NCI-H748 treated with DMSO at 0.1 percent for 48 hours (cell line): ENCODE measurements at regions not wholly inside any gene's neighbourhood (a gene's known extent, or its start where the extent isn't known, plus 50 kb on each side); places are given as distances from the start of the nearest gene placed in this dataset.
A peak's percentile ranks its signal among the peaks of the same experiment; 100 is the strongest.
"Not testable (repeated sequence)": the region's sequence is repeated elsewhere in the genome, so short reads cannot be mapped to it uniquely, and the experiment has no call there.

ENCODE experiments used
- DNase-seq: peaks from one replicate; lab custom pipeline; 2025; lab: John Stamatoyannopoulos, UW

DNA sequence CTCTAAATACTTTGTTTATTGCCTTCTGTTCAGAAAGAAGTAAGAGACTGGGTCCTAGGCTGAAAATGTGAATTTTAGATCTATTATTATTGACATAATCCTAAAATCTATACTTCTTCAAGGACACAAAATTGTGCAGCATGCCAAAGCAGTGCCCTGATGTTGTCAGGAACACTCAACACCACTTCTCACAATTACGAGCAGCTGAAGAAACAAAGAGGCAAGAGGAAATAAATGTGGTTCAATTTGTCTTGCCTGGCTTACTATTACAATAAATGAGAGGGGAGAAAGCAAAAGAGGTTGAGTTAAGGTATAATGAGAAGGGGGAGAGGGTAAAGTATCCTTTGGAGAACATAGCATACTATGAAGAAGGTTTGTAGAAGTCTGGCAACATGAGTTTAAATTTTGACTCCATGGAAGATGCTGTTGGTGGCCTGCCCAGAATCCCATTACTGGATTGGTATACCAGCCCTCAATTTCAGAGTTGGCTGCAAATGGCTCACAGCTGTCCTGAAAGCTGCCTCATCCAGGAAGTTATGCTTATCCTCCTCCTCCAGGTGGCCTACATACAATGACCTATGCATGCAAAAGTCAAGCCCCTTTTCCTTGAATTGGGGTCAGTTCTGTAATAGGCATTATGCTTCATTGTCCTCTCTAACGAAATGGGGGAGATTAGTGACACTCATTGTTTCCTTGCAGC is 274.6 kb upstream of the SMIM30 start:
- DNase-seq = no peak

DNA sequence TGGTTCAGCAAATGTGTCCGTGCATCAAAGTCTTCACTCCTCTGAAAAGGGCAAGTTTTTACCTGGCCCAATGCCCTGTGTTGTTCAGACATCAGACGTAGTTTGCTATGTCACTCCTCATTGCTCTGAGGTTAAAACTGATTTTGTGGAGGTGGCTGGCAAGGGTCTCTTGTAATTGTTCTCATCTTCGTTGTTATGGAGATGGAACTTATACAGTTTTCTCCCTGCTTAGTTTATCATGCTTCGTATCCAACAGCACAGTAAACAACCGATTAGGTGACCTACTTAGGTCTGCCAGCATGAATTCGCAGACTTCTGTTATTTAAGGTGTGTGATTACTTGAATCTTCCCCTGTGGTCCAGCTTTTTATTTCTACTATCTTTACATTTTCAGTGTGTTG is 274.1 kb upstream of the SMIM30 start:
- DNase-seq = no peak

DNA sequence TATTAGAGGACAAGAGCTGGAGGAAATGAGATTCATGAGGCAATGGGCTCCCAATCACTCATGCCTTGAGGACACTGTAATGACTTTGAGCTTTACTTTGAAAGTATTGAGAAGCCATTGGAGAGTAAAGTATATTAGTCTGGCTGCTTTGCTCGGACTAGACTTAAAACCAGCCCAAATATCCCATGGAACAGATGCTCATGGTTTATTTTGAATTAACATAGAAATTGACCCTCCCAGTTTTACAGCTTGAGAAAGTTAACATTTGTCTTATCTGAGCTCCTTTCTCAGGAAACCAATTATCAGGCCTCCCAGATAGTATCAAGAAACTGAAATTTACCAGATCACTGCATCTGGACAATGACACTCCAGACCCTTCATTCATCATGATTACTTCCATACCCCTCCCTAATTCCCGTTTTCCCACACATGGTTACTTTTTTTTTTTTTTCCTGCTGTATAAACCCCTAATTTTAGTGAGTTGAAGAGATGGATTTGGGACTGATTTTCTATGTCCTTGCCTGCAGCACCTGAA is 270.8 kb upstream of the SMIM30 start:
- no peak for DNase-seq

DNA sequence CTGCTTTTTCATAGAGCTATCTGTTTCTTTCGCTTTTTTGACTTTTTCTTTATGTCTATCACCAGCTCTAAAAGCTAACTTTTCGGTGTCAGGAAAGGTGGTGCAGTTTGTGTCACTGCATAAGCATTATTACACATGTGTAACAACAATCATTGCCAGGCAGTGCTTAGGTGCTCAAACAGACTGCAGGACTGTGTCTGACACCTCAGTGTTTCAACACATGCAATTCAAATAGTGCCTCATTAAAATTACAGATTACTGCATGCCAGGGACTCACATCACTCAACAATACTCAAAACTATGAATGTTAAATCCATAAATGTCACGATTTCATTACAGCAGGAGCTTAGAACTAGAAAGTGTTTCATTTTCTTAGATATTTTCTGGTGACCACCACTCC is 265.3 kb upstream of the SMIM30 start:
- no peak for DNase-seq

DNA sequence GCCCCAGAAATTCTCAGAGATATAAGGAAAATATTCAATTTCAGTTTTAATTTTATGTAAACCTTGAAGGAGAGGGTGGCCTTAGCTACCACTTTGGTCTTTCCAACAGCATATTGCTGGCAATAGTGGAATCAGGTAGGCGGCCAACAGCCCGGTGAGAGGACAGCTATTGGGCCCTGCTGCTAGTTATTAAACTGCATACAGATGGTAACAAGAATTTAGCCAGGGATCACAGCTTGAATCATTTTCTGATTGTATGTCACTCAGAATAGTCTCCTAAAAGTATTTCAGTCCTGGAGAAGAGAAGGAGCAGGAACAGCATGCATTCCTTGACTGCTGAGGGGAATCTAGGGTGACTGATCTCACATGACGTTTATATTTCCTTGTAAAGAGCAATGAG is 261.4 kb upstream of the SMIM30 start:
- DNase-seq = no peak

DNA sequence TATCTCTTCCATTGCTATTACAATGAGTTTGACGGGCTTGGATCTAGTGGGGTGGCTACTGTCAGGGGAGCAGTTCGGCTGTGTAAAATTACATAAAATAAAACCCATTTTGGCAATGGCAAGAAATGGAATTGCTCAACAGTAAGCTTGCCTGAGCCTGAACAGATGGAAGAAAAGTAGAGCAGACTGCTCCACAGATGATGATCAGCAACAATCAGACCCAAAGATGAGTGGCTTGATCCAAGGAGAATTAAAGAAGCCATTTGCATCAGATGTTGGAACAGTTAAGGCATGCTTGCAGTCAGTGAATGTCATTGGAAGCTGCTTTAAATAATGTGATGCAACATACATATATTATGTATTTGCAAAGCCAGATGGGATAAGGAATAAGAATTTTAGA is 256.6 kb upstream of the SMIM30 start:
- no peak for DNase-seq

DNA sequence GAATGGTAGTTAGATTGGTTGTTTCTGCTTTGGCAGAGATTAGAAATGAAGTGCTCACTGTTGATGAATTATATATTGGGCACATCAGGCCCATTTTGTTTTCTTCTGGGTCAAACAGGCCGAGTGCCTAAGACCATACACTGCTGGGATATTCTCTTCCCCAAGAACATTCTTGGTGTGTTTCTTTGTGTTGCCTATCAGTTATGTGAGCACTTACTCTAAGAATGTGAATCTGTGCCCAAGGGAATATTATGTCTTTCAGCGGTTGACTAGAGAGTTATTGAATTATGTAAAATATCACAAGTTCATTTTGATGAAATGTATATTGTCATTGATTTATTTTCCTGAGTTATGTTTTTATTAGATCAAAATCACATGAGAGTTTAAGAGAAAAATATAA is 255.5 kb upstream of the SMIM30 start:
- DNase-seq = no peak

DNA sequence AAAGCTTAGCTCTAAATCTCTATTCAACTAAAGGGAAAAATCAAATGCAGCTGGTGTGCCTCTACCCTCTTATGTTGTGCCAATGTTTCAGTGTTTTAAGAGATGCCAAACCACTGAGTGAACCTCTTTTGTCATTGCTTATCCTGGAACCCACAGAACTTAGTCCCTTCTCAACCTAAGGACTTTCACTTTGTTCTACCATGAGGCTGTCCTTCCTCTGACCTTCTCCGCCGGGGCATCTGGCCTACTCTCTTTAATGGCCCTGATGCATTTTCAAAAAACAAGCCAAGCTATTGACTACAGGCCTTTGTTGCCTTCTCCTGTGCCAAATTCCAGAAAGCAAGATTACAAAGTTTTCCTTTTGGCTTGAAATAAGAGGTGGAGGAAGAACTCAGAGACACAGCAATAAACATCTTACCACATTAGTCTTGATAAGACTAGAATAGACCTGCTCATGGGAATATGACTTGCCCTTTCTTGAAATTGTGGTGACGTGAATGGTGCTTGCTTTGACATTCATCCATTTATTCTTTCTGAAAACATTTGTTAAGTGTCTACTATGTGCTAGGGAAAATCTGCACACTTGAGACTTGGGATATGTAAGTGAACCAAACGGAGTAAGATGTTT is 253.2 kb upstream of the SMIM30 start:
- DNase-seq = no peak

DNA sequence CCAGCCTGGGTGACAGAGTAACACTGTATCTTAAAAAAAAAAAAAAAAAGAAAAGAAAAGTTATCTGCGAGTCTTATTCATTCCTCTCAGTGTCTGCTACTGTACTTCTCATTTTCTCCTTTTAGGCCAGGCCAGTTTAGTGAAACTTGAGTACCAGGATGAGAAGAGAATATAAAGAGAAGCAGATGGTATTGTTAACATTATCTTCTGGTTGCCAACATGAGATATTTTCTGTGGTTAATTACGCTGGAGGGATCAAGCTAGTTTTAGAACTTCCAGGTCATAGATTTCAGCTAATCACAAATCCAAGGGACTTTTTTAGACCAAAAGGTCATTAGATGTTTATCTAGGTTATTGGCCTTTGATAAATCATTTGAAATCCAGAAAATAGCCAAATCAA is 252.6 kb upstream of the SMIM30 start:
- DNase-seq = no peak

DNA sequence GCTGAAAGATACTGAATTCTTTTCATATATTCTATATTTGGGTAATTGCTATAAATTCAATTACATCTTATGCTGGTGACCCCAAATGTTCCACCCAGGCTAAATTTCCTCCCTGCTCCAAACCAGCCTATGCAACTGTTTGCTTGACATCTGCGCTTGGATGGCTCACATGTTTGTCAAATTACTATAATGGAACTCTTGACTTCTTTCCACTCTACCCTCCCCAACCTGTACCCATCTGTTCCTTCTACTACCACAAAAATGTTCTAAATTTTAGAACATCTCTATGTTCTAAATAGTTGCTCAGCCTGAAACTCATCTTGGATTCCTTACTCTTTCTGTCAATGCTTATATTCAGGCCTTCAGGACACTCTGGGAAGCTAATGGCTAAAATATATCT is 249.9 kb upstream of the SMIM30 start:
- DNase-seq = no peak

DNA sequence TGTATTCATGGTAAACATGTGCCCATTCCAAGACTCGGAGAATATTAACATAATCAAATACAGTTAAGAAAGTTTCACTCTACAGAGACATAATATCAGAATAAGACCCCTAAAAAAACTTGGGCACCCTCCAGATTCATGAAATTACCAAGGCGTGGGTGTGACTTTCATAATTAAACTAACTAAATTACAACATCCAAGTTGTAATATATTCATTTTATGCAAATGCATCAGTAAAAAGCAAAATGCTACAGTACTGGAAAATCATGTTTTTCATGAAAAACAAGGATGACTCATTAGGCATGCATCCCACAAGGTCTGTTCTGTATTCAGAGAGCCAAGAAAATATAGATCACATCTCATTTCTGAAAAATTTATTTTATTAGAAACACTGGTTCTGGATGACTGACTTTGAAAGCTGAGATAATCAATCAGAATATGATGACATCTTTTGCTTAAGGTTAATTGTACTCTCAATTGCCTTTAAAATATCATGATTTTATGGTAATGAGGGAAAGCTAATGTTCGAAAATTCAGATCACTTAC is 248.8 kb upstream of the SMIM30 start:
- DNase-seq = no peak

DNA sequence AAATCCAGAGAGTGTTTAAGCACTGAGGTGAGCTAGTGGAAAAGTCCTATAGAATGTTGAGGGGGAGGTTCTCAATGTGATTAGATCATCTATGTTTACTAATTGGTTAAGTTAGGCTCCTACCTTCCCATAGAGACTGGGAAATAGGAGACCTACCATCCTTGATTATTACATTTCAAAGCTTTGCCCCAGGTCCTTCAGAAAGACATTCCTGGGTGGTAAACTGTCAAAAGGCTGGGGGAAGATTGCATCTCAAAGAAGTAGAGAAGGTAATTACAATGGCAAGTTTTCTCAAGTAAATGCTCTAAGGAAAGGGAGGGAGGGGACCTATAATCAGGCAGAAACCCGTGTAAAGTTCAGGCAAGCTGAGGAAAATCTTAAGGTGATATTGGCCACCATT is 247.8 kb upstream of the SMIM30 start:
- no peak for DNase-seq

DNA sequence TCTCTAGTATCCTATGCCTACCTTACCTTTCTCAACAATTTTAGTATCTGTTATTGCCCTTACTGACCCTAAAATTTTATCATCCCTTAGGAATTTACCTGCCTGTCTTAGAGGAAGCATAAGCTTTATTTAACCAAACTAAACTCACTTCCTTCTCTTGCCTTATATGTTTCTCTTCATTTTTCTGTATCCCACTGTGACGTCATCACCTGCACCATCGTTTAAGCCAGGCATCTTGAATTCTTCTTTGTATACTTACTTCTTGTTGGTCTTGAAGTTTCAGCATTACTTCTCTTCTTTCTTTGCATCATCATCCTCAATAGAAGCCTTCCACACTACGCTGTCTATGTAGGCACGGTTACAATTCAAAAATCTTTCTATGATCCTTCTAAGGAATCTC is 231.0 kb upstream of the SMIM30 start:
- DNase-seq = no peak

DNA sequence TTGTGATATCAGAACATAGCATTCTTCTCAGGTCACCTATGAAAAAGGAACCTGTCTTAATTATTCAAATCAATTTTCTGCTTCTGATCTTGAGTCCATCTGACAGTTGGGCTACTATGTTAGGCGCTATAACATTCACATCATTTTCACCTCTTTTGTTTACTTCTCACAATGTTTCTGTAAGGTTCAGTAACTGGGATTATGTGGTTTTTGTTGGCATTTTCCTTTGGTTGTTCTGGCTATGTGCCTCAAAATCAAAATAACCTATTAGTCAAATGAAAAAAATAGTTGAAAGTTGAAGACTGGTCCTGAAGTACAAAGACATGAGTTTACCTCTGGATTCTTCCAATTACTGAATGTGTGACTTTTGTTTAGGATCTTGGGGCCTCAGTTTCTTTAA is 221.3 kb upstream of the SMIM30 start:
- DNase-seq = no peak

DNA sequence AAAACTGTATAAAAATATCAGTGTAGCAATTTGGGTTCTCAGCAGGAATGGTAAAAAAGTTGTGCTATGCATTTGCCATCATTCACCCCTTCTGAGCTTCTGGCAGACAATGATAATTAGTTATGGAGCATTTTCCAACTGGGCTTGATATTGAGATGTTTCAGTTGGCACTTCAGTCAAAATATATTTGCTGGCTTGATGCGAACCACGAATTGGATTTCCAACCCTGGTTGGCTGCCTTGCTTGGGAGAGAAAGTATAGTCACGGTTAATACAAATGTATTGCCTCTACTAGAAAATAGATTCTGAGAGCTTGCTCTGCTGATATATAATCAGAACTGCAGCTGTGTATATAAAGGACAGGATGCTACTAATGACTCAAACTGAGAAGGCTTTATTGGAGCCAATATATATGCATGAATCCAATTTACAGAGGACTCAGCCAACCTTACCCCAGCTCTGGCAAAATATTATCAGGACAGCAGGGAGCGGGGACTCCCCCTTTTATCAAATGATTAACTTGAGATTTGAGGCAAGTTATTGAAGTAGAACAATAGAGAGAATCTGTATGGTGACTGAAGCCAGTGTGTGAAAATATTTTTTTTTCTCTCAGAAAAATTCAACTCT is 219.8 kb upstream of the SMIM30 start:
- peak; percentile 16 for DNase-seq

DNA sequence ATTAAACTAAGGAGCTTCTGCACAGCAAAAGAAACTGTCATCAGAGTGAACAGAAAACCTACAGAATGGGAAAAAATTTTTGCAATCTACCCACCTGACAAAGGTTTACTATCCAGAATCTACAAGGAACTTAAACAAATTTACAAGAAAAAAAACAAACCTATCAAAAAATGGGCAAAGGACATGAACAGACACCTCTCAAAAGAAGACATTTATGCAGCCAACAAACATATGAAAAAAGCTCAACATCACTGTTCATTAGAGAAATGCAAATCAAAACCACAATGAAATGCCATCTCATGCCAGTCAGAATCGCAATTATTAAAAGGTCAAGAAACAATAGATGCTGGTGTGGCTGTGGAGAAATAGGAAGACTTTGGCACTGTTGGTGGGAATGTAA is 218.5 kb upstream of the SMIM30 start:
- not testable (repeated sequence) for DNase-seq

DNA sequence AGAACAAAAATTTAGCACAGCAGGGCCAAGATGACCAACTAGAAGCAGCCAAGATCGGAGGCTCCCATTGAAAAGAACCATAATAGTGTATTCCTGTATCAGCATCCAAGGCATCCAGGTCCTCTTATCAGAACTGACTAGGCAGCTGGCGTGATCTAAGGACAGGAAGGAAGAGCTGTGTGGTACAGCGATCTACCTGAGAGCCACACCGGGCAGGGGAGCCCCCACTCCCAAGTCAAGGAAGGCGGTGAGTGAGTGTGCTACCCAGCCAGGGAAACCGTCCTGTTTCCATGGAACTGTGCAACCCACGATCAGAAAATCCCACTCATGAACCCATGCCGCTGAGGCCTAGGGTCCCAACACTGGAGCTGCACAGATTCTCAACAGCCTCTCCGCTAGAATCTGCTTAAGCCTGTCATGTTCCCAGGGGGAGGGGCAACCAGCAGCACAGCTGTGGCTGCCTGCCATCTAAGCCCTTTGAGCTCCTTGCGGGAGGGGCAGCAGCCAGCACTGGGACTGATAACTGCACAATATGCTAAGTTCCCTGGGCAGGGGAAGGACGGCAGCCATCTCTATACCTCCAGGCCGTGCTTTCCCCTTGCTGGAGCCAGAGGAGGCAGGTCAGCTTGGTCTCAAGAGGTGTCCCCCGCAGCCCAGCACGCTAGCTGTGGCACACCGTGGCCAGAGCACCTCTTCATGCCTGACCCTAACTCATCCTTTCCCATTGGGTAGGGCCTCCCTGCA is 213.0 kb upstream of the SMIM30 start:
- DNase-seq = no peak

DNA sequence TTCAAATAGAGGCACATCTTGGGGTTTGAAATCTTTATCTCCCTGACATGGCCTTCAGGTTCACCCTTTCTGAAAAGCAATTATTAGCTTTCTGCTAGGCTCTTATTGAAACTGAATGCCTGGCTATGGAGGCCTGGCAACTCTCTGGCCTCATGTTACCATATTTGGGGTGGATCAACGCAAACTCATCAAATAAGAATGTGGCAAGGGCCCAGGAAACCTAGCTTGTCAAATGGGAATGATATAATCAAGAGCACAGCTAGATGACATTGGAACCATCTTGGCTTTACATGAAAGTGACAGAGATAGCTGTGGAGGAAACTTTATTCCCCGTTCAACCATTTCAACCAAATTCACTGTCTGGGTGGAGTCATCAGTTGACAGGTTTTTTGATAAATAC is 202.8 kb upstream of the SMIM30 start:
- no peak for DNase-seq

DNA sequence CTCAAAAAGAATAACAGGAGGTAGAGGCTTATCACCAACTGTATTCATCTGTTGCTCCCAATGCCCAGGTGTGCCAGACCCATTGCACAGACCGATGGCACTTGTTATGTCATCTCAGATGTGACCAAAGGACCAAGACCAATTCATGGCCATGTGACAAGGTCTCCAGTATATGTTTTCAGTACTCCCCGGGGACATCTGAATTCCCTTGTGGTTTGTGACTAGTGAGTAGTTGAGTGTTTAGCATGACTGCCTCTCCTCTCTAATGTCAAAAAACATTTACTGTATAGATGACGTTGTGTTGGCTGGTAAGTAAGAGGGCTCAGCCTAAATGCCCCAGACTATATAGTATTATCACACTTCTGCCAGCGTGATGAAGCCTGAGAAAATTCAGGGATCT is 202.1 kb upstream of the SMIM30 start:
- no peak for DNase-seq

DNA sequence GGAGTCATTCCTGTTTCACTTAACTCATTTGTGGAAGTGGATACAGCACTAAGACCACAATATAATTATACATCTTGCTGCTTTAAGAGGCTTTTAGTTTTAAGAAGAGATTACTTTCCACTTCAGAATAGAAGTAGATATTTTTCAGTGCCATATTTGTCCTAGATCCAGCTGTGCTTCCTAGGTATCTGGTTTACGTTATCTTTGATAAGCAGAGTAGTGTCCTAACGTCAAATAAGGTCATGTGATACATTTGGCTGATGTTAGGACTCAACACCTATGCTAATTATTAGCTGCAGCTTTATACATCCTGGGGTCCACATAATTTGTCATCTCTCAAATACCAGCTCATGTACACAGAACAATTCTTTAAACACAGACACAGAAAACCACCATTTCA is 196.2 kb upstream of the SMIM30 start:
- DNase-seq = no peak

DNA sequence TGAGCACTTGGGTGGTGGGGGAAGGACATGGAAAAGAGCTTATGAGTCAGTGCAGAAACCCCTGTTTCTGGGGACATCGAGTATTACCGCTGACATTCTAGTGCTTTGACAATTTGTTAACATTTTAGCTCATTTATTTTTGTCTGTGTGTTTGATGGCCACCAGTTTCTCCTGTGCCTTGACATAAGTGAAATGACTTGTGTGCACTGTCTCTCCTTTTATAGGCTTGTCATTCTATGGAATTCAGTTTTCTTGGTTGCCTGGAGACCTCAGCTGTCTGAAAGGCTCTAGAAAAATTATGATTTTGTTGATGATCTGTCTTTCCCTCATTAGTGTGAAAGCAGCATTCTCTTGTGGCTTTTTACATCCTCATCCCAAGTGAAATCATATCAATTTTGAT is 190.0 kb upstream of the SMIM30 start:
- DNase-seq = no peak

DNA sequence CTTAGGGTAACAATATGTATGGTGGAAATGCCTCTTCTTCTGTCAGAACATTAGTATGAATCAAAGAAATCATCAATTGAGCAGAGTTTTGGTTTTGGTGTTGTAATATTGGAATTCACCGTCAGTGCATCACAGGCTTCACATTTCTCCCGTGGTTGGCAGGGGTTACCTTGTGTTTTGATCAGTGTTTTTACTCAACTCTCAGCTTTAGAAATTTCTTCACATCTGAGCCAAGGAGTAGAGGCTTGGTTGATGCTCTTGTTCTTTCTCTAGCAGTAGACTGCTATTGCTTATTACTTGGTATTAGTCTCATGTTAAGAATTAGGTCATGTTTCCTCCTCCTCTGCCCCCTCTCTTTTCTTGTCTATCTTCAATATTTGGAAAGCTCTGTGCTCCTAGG is 188.8 kb upstream of the SMIM30 start:
- DNase-seq = no peak

DNA sequence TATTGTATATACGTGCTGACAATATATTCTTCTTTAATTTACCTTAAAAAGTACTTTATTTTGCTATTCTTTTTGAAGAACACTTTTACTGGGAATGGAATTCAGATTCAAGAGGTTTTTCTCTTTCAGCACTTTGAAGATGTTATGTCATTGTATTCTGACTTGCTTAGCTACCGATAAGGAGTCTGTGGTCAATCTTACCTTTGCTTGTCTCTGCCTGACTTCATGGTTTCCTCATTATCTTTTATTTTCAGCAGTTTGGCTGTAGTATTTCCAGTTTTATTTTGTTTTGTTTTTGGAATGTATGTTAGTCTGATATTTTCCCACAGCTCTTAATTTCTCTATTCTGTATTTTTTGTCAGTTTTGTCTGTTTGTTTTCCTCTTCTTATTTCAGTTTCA is 187.9 kb upstream of the SMIM30 start:
- no peak for DNase-seq
